H1 (cell line): ENCODE measurements at regions not wholly inside any gene's neighbourhood (a gene's known extent, or its start where the extent isn't known, plus 50 kb on each side); places are given as distances from the start of the nearest gene placed in this dataset.

Experiments used
- ATF2 ChIP-seq: IDR thresholded peaks from 2 replicates; pipeline ENCODE4 v1.6.1; 2012; ENCODE audit warnings: low read length, inconsistent platforms
- CTCF ChIP-seq, 3 experiments: IDR thresholded peaks; 1 replicate in 2 of 3; 2 replicates in 1 of 3; pipeline versions ENCODE4 v1.5.1 to v1.6.1; 2011; ENCODE audit warnings: low read length in 3 of 3, mild to moderate bottlenecking in 3 of 3, inconsistent platforms in 2 of 3, low read depth in 1 of 3, moderate library complexity in 1 of 3; ENCODE audit not compliant: insufficient read depth in 1 of 3; ENCODE audit errors: control extremely low read depth in 1 of 3
- EP300 ChIP-seq, 2 experiments: IDR thresholded peaks; 1 replicate in 1 of 2; 2 replicates in 1 of 2; pipeline ENCODE4 v1.6.1; 2011 to 2012; ENCODE audit warnings: low read depth in 2 of 2, low read length in 2 of 2, mild to moderate bottlenecking in 2 of 2, borderline replicate concordance in 1 of 2, inconsistent platforms in 1 of 2, moderate library complexity in 1 of 2
- EZH2 ChIP-seq: fragments of 200-600 bp; sonication (generic); IDR thresholded peaks from 2 replicates; pipeline ENCODE4 v1.7.1; 2012; ENCODE audit warnings: low read depth, mild to moderate bottlenecking, moderate library complexity, low read length, inconsistent platforms; ENCODE audit not compliant: severe bottlenecking
- MAX ChIP-seq: IDR thresholded peaks from 2 replicates; pipeline ENCODE4 v1.6.1; 2012; ENCODE audit warnings: inconsistent platforms
- POLR2AphosphoS5 ChIP-seq: IDR thresholded peaks from 2 replicates; pipeline ENCODE4 v1.6.1; 2011; ENCODE audit warnings: low read depth, low read length
- RFX5 ChIP-seq: IDR thresholded peaks from 2 replicates; pipeline ENCODE4 v1.6.1; 2011; ENCODE audit warnings: low read depth, low read length, improper control_type of control experiment, borderline replicate concordance
- TAF1 ChIP-seq: IDR thresholded peaks from 2 replicates; pipeline ENCODE4 v1.6.1; 2011; ENCODE audit warnings: mild to moderate bottlenecking, low read depth, low read length

- TF ChIP-seq CTCF (IDR thresholded peaks at IDR 0.05; ENCODE audit: control extremely low read depth in 1 of 3, insufficient read depth in 1 of 3, low read depth in 1 of 3, low read length in 3 of 3) (no peak), RFX5 (no peak), ATF2 (no peak), EZH2 (no peak), EP300 (IDR thresholded peaks at IDR 0.05; ENCODE audit: borderline replicate concordance in 1 of 2, low read depth in 2 of 2, low read length in 2 of 2) (no peak), MAX (no peak), POLR2AphosphoS5 (no peak), TAF1 (no peak)
Observed at GRCh38 chr10:84901885-84902284, 573.5 kb downstream of the CCSER2 start.
